IMR-90 (cell line): ENCODE measurements at regions not wholly inside any gene's neighbourhood (a gene's known extent, or its start where the extent isn't known, plus 50 kb on each side); places are given as distances from the start of the nearest gene placed in this dataset.

Experiments used
- ATAC-seq: fragments of 200-7000 bp; cut with Tn5 transposase; 2 replicates; pipeline ENCODE4 v1.9.1; 2020; ENCODE audit warnings: low read depth, mild to moderate bottlenecking, moderate library complexity
- BruUV-seq: library from RNA; stranded (reverse); fragments of 400-500 nt; replicated peaks from 2 replicates; lab custom pipeline; 2021; lab: Mats Ljungman, UMichigan
- CTCF ChIA-PET: fragments of 300-600 bp; formaldehyde crosslinking; extraction: SDS; loops from one replicate; lab custom pipeline; 2021; ENCODE audit warnings: antibody characterized with exemption; lab: Yijun Ruan, JAX
- POLR2A ChIA-PET: fragments of 300-600 bp; sonication (Branson Sonifier 250); formaldehyde crosslinking; loops from one replicate; lab custom pipeline; 2022; ENCODE audit warnings: antibody characterized with exemption; ENCODE audit not compliant: unreplicated experiment; lab: Charles Lee
- DNase-seq: peaks from one replicate; pipeline ENCODE4 v3.0.0; 2013
- H2AFZ ChIP-seq: replicated peaks from 2 replicates; pipeline ENCODE3; 2013; ENCODE audit warnings: low read length, mild to moderate bottlenecking; ENCODE audit not compliant: poor library complexity
- H2AK5ac ChIP-seq: 2 replicates; pipeline ENCODE4 v1.6.1; 2013; ENCODE audit warnings: low read depth, low read length, inconsistent platforms
- H2AK9ac ChIP-seq: replicated peaks from 2 replicates; pipeline ENCODE3; 2013; ENCODE audit warnings: mild to moderate bottlenecking, low read depth, low read length, moderate library complexity; ENCODE audit not compliant: poor library complexity
- H2BK120ac ChIP-seq: 2 replicates; pipeline ENCODE4 v1.6.1; 2013; ENCODE audit warnings: low read depth, low read length, inconsistent platforms
- H2BK15ac ChIP-seq: 3 replicates; pipeline ENCODE4 v1.6.1; 2013; ENCODE audit warnings: low read depth, low read length, inconsistent platforms
- H2BK20ac ChIP-seq: 2 replicates; pipeline ENCODE4 v1.6.1; 2013; ENCODE audit warnings: low read depth, mild to moderate bottlenecking, inconsistent platforms, low read length, moderate library complexity
- H2BK5ac ChIP-seq: 2 replicates; pipeline ENCODE4 v1.6.1; 2013; ENCODE audit warnings: mild to moderate bottlenecking, low read depth, low read length, inconsistent platforms; ENCODE audit not compliant: poor library complexity, severe bottlenecking
- H3K14ac ChIP-seq: replicated peaks from 2 replicates; pipeline ENCODE4 v1.6.1; 2013; ENCODE audit warnings: low read depth, low read length, inconsistent platforms
- H3K18ac ChIP-seq: 2 replicates; pipeline ENCODE4 v1.6.1; 2013; ENCODE audit warnings: low read depth, low read length, control low read depth
- H3K23ac ChIP-seq: 2 replicates; pipeline ENCODE4 v1.6.1; 2013; ENCODE audit warnings: low read depth, low read length, inconsistent platforms
- H3K27ac ChIP-seq: 2 replicates; pipeline ENCODE4 v1.5.1; 2013; ENCODE audit warnings: mild to moderate bottlenecking, control low read depth, low read length; ENCODE audit not compliant: insufficient read depth
- H3K27me3 ChIP-seq: 2 replicates; pipeline ENCODE4 v1.6.1; 2013; ENCODE audit warnings: low read length; ENCODE audit not compliant: control insufficient read depth, insufficient read depth
- H3K36me3 ChIP-seq: 2 replicates; pipeline ENCODE4 v1.6.1; 2013; ENCODE audit warnings: low read length, mixed read lengths; ENCODE audit not compliant: control insufficient read depth, insufficient read depth
- H3K4ac ChIP-seq: 2 replicates; pipeline ENCODE4 v1.6.1; 2013; ENCODE audit warnings: low read depth, low read length, inconsistent platforms
- H3K4me1 ChIP-seq: 2 replicates; pipeline ENCODE4 v1.6.1; 2013; ENCODE audit warnings: low read length, mixed read lengths; ENCODE audit not compliant: control insufficient read depth, insufficient read depth
- H3K4me2 ChIP-seq: 2 replicates; pipeline ENCODE4 v1.6.1; 2013; ENCODE audit warnings: low read depth, mild to moderate bottlenecking, control low read depth, low read length, moderate library complexity
- H3K4me3 ChIP-seq: 2 replicates; pipeline ENCODE4 v1.5.1; 2013; ENCODE audit warnings: low read depth, mild to moderate bottlenecking, control low read depth, low read length, moderate library complexity; ENCODE audit not compliant: insufficient read depth
- H3K56ac ChIP-seq: 2 replicates; pipeline ENCODE4 v1.6.1; 2013; ENCODE audit warnings: low read length, inconsistent platforms; ENCODE audit not compliant: insufficient read depth; ENCODE audit errors: extremely low read depth
- H3K79me1 ChIP-seq, 2 experiments: 2 replicates each; pipeline ENCODE4 v1.6.1; 2013; ENCODE audit warnings: low read length in 2 of 2, inconsistent platforms in 1 of 2, low read depth in 1 of 2
- H3K9ac ChIP-seq: 2 replicates; pipeline ENCODE4 v1.6.1; 2013; ENCODE audit warnings: low read depth, low read length, control low read depth
- H3K9me1 ChIP-seq: 2 replicates; pipeline ENCODE4 v1.6.1; 2013; ENCODE audit warnings: low read length, inconsistent platforms; ENCODE audit not compliant: insufficient read depth
- H3K9me3 ChIP-seq: 2 replicates; pipeline ENCODE4 v1.6.1; 2013; ENCODE audit warnings: low read length; ENCODE audit not compliant: control insufficient read depth, insufficient read depth
- H4K20me1 ChIP-seq: 2 replicates; pipeline ENCODE4 v1.6.1; 2013; ENCODE audit warnings: low read length, inconsistent platforms; ENCODE audit not compliant: insufficient read depth
- H4K5ac ChIP-seq: 2 replicates; pipeline ENCODE4 v1.6.1; 2013; ENCODE audit warnings: mild to moderate bottlenecking, low read depth, low read length, control low read depth
- H4K8ac ChIP-seq, 2 experiments: 2 replicates each; pipeline ENCODE4 v1.6.1; 2013; ENCODE audit warnings: low read depth in 2 of 2, low read length in 2 of 2, control low read depth in 1 of 2, inconsistent platforms in 1 of 2
- H4K91ac ChIP-seq: 2 replicates; pipeline ENCODE4 v1.6.1; 2013; ENCODE audit warnings: low read depth, low read length, inconsistent platforms; ENCODE audit not compliant: insufficient read depth
- MXI1 ChIP-seq: IDR thresholded peaks from 2 replicates; pipeline ENCODE4 v1.6.1; 2012; ENCODE audit warnings: low read depth, mild to moderate bottlenecking, low read length, moderate library complexity, borderline replicate concordance
- RAD21 ChIP-seq: IDR thresholded peaks from 2 replicates; pipeline ENCODE4 v1.6.1; 2012; ENCODE audit warnings: low read length, improper control_type of control experiment
- WGBS, 2 experiments: methylation state at CpG; one replicate each; pipeline versions ENCODE4 v1.1.5 to v1.1.7; 2013; ENCODE audit warnings: missing lambda C conversion rate in 2 of 2; ENCODE audit not compliant: insufficient read length in 1 of 2; ENCODE audit errors: extremely low coverage in 2 of 2; 5-methylcytosine and 5-hydroxymethylcytosine counted together
- dilution Hi-C: fragments of 300-500 bp; cut with HindIII; formaldehyde crosslinking; loops from one replicate; pipeline ENCODE4 v1.14.3; 2018; ENCODE audit warnings: low sequenced_read_pairs; ENCODE audit not compliant: unreplicated experiment
- in situ Hi-C: fragments of 300-500 bp; cut with MboI; formaldehyde crosslinking; loops from 3 replicates; pipeline ENCODE4 v1.14.3; 2019; ENCODE audit warnings: low sequenced_read_pairs, inconsistent platforms, mixed read lengths
- intact Hi-C: fragments of 100-400 bp; cut with micrococcal nuclease; formaldehyde crosslinking; loops from 2 replicates; pipeline ENCODE4 v1.10.0; 2022
- TF ChIP-seq, protein P1 (sequence below): conservative IDR thresholded peaks from 2 replicates; pipeline ENCODE4 v1.5.1; 2012; ENCODE audit warnings: mild to moderate bottlenecking, low read depth, low read length, improper control_type of control experiment

GRCh38 chr2:13046557-13047165 is 329.9 kb downstream of the TRIB2 start:
- Histone ChIP-seq H2BK120ac (no peak overlapping the region), H3K79me1 (no peaks in the 10 kb centered on the region), H2BK15ac (no peak overlapping the region), H2AK9ac (no peak overlapping the region), H3K9ac (no peak overlapping the region), H4K5ac (no peak overlapping the region), H3K18ac (no peak overlapping the region), H4K91ac (no peak overlapping the region), H3K14ac (no peak overlapping the region), H3K9me3 (no peaks in the 10 kb centered on the region), H3K9me1 (no peaks in the 10 kb centered on the region), H3K4me1 (no peaks in the 10 kb centered on the region), H3K36me3 (no peaks in the 10 kb centered on the region), H3K4me3 (no peak overlapping the region), H3K4ac (no peak overlapping the region), H2AFZ (no peak overlapping the region), H4K8ac (no peak overlapping the region), H3K23ac (no peak overlapping the region), H3K56ac (no peak overlapping the region), H3K27ac (no peak overlapping the region), H3K27me3 (no peaks in the 10 kb centered on the region), H4K20me1 (no peaks in the 10 kb centered on the region), H3K4me2 (no peak overlapping the region), H2BK5ac (no peak overlapping the region), H2BK20ac (no peak overlapping the region), H2AK5ac (no peak overlapping the region)
- CTCF ChIA-PET: interaction anchor here (1.2 to 1.6 kb wide), 2 partner anchors 10 kb away, joined by 6 to 7 read pairs; no protein-coding TSS in a partner anchor
- in situ Hi-C loops (no loop called here), intact Hi-C loops (no loop called here), dilution Hi-C loops (no loop called here)
- TF ChIP-seq MXI1 (no peak), RAD21 (peak; percentile 50)
- TF ChIP-seq, protein P1, sequence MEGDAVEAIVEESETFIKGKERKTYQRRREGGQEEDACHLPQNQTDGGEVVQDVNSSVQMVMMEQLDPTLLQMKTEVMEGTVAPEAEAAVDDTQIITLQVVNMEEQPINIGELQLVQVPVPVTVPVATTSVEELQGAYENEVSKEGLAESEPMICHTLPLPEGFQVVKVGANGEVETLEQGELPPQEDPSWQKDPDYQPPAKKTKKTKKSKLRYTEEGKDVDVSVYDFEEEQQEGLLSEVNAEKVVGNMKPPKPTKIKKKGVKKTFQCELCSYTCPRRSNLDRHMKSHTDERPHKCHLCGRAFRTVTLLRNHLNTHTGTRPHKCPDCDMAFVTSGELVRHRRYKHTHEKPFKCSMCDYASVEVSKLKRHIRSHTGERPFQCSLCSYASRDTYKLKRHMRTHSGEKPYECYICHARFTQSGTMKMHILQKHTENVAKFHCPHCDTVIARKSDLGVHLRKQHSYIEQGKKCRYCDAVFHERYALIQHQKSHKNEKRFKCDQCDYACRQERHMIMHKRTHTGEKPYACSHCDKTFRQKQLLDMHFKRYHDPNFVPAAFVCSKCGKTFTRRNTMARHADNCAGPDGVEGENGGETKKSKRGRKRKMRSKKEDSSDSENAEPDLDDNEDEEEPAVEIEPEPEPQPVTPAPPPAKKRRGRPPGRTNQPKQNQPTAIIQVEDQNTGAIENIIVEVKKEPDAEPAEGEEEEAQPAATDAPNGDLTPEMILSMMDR: peak; percentile 53
- DNase-seq: peak; percentile 24
- ATAC-seq: no peak
- POLR2A ChIA-PET: no interaction called here
- no CpG with 5 or more reads among the region's 2 CpGs for WGBS, 2 experiments
- no TSS peak for BruUV-seq
